H1 (cell line): ENCODE measurements at regions not wholly inside any gene's neighbourhood (a gene's known extent, or its start where the extent isn't known, plus 50 kb on each side); places are given as distances from the start of the nearest gene placed in this dataset.

Experiments
- ATF2 ChIP-seq: IDR thresholded peaks from 2 replicates; pipeline ENCODE4 v1.6.1; 2012; ENCODE audit warnings: low read length, inconsistent platforms
- KDM4A ChIP-seq: IDR thresholded peaks from one replicate; pipeline ENCODE4 v1.7.1; 2012; ENCODE audit warnings: low read depth, mild to moderate bottlenecking, moderate library complexity, low read length, inconsistent platforms; ENCODE audit not compliant: severe bottlenecking
- POU5F1 ChIP-seq: IDR thresholded peaks from 2 replicates; pipeline ENCODE4 v1.6.1; 2011; ENCODE audit warnings: low read depth, mild to moderate bottlenecking, low read length, moderate library complexity
- RBBP5 ChIP-seq: IDR thresholded peaks from 2 replicates; pipeline ENCODE4 v1.7.1; 2012; ENCODE audit warnings: low read depth, mild to moderate bottlenecking, inconsistent platforms, low read length, moderate library complexity, borderline replicate concordance
- SP1 ChIP-seq: IDR thresholded peaks from 2 replicates; pipeline ENCODE4 v1.6.1; 2011; ENCODE audit warnings: low read depth, low read length

GRCh38 chr13:33490461-33491327 is 205.1 kb upstream of the STARD13 start (continued):
- TF ChIP-seq KDM4A (peak; percentile 16), SP1 (0 out of 2 replicates have a peak, but pooled peaks have one; percentile 29), RBBP5 (0 out of 2 replicates have a peak, but pooled peaks have one; percentile 45), POU5F1 (no peak), ATF2 (no peak)
